ENCODE measurements at regions not wholly inside any gene's neighbourhood (a gene's known extent, or its start where the extent isn't known, plus 50 kb on each side); places are given as distances from the start of the nearest gene placed in this dataset.

GRCh38 chr12:107557026-107557425 is 128.6 kb upstream of the PWP1 start:
- TF ChIP-seq CTCF (IDR thresholded peaks at IDR 0.05): no peak
- no peak for TF ChIP-seq POLR2A (IDR thresholded peaks at IDR 0.05)

All from body of pancreas (tissue), 4 donors.